Stimulated activated CD4-positive, alpha-beta T cell treated with anti-CD3 and anti-CD28 coated beads, TNF-alpha, amount 100 ng/mL, for 24 hours (primary cell): ENCODE measurements at regions not wholly inside any gene's neighbourhood (a gene's known extent, or its start where the extent isn't known, plus 50 kb on each side); places are given as distances from the start of the nearest gene placed in this dataset.
"Not testable (repeated sequence)": the region's sequence is repeated elsewhere in the genome, so short reads cannot be mapped to it uniquely, and the experiment has no call there.

Source experiments
- DNase-seq, 3 experiments: peaks; one replicate each; pipeline ENCODE4 v3.0.0-alpha.2; 2020; ENCODE audit warnings: low read depth in 3 of 3

DNA sequence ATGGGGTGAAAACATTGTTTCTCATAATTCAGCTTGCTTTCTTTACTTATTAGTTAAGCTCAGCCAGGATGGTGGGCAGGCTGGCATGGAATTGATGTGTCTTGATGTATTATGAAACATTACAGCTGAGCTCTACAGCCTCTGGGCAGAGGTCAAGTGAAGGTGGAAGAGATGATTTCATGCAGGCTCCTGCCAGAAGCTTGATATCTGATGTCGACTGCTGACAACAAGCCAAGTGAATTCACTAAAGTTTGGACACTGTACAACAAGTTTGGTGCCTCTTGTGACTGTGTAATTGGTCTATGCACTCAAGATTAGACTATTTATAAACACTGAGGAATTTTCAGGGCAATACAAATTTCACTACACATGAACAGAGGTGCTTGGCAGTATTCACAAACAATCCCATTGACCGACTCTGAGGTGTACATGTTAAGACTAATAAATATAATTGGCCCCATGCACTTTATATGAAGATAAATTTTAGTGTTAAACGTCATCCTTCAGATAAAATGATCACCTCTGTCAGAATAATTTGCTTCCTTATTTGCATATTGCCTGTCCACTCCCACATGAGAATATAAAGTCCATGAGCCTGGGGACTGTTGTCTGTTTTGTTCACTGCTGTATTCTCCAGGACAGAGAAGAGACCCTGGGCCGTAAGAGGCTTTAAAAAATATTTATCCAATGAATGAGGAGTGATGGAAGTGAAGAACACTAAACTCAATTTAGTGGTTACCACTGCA, 612.2 kb downstream of the IQCM start:
- no peak for DNase-seq

- DNase-seq = no peak
Measured at GRCh38 chr4:149202117-149202516, 613.5 kb downstream of the IQCM start.

- DNase-seq = no peak
Measured at GRCh38 chr4:149199594-149199993, 616.0 kb downstream of the IQCM start.

DNA sequence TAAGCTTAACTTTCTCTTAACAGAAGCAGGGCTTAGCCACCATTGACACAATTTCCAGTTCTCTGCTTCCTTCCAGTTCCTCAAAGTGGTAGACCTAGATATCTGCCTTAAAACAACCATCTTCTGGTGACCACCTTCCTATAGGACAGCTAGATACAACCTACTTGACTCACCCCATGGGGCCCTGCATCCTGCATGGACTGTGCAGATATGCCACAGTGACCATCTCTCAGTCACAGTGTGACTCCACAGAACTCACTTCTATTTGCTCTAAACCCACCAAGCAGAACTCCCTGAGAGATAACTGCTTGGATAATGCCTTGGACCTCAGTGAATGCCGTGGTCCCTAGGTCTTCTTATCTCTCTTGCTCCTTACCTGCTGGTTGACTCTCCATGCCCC, 621.6 kb downstream of the IQCM start:
- no peak for DNase-seq

DNA sequence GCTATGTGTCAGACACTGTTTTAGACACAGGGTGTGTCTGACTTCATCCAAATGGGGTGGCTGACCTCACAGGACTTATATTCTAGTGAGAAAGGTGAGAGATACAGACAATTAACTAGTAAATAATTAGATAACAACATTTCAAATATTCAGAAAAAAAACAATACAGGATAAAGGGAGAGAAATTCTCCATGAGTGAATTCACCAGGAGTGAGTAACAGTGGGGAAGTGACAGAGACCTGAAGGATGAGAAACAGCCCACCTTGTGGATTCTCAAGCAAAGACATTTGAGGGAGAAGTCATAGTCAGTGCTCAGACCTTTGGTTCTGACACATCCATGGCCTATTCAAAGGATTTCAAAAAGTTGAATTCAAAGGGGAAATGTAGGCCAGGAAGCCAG, 627.9 kb downstream of the IQCM start:
- no peak for DNase-seq

GRCh38 chr4:149183638-149184037, 632.0 kb downstream of the IQCM start:
- no peak for DNase-seq

GRCh38 chr4:149181459-149181858, 634.2 kb downstream of the IQCM start:
- DNase-seq = not testable (repeated sequence)

- no peak for DNase-seq
Measured at GRCh38 chr4:149176039-149176438, 639.6 kb downstream of the IQCM start.

GRCh38 chr4:149175549-149175948, 640.1 kb downstream of the IQCM start:
- no peak for DNase-seq

DNA sequence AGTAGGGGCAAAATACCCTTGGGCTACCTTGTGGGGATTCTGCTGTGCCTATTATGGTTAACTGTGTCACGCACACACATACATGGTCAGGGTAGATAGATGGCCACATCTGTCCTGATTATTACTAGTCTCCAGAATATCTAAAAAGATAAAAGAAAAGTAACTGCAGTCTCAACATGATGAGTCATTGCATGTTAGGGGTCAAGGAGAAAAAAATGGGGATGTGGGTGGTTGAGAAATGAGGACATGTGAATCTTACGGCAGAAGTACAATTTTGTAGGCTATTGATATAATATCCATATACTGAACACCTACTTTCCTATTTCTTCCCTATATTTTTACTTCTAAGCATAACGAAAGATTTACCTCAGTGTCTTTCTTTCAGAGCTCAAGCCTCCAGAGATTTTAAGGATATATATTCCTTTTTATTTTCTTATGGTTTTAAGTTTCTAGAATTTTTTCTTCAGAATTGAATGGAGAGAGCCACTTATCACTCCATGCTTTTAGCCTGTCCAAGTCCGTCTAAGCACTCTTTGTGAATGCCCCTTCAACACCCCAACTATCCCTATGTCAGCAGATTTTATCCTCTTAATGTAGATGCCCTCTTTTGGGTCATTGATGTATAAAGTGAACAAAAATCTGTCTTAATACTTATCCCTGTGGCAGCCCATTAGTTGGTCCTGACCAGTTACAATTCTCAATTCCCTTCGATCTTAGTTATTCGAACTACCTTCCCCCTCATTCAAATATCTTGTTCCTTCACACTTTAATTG, 642.2 kb downstream of the IQCM start:
- no peak for DNase-seq

GRCh38 chr4:149168645-149169044, 647.0 kb downstream of the IQCM start:
- DNase-seq = no peak

- no peak for DNase-seq
Measured at GRCh38 chr4:149166876-149167275, 648.8 kb downstream of the IQCM start.

GRCh38 chr4:149166365-149166764, 649.3 kb downstream of the IQCM start:
- DNase-seq = no peak

DNA sequence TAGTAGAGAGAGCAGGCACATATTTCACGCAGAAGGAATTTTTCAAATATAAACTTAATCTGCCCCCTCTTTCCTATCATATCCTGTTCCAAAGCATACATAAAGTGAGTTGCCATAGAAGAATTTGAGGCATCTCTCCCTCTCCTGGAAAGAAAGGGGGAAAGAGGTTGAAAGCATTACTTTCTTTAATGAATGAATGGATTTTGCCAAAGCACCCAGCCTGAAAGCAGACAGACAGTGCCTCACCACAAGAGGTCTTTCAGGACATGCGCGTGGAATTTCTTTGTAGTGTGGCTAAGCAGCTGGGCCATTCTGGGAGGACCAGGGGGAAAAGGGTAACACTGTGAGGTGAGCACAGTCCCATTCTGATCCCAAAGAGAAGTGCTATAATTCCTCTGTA, 651.4 kb downstream of the IQCM start:
- DNase-seq = no peak

- DNase-seq = no peak
Measured at GRCh38 chr4:149161247-149161646, 654.4 kb downstream of the IQCM start.

DNA sequence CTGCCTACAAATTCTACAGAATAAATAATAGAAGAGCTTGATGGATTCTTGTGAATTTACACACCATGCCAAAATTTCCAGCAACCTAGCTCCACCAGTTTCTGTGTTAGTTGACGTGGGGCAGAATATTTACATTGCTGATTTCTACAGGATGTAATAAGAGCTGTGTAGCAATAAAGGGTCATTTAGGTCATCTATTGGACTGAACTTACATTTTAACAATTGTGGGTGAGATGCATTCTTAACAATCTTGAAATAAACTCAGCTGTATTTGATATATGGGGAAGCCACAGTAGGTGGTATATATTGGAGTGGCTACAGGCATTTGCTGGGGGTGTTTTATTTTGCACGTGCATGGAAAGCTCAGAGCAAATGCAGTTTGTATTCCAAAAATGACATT, 655.3 kb downstream of the IQCM start:
- DNase-seq = no peak

DNA sequence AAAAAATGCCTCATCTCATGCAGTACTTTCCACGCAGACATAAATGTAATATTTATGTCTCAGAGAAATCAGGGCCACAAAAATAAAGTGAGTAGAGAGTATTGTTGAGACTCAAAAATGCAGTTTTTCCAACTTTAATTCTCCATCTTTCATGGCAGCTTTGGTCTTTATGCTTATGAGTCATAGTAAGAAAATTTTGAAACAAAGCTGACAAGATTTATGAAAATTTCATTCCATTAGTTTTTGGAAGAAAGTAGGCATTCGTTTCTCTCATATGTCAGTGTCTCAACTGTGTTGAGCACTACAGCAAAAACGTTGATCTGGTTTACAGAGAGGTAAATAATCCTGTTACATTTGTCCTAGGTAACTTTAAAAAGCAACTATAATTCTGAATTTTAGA, 656.8 kb downstream of the IQCM start:
- DNase-seq = no peak

DNA sequence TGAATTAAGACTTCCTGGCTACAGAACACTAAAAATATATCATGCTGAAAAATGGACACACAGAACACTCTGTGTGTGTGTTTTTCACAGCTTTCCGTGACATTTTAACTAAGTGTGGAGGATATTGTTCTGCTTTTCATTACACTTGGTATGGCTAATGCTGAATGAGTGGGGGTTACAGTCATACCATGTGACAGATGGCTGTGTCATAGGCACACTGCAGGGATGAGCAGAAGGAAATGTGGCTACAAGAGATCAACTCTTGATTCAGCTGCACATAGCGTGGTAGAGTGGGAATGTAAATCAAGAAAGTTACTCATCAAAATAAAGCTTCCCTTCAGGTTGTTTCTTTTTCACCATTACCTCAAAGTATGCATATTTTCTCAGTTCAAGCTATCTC, 669.8 kb downstream of the IQCM start:
- no peak for DNase-seq

DNA sequence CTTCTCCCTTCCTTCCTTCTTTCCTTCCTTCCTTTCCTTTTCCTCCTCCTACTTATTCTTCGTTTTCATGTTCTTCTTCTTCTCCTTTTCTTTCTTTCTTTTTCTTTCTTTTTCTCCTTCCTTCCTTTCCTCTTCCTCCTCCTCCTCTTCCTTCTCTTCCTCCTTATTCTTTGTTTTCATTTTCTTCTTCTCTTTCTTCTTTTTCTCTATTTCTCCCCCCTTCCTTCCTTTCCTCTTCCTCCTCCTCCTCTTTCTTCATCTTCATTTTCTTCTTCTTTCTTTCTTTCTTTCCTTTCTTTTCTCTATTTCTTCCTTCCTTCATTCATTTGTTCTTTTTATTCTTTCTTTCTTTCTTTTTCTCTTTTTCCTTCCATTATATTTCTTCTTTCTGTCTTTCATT, 671.6 kb downstream of the IQCM start:
- DNase-seq = no peak

DNA sequence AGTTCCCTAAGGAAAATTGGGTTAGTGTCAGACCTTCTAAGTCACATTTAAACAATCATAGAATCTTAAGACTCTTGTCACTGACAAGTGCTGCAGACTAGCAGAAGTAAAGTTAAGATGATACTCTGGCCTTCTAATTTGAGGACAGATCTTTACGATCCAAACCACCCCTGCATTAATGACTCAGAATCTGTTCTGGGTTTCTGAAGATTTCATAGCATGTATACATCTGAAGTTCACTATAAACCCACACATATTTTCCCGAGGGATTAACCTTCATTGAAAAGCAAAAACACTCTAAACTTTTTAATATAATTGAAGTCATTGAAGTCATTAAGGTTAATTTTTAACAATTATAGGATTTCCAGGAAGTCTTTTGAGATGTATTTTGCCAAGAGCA, 674.3 kb downstream of the IQCM start:
- no peak for DNase-seq

DNA sequence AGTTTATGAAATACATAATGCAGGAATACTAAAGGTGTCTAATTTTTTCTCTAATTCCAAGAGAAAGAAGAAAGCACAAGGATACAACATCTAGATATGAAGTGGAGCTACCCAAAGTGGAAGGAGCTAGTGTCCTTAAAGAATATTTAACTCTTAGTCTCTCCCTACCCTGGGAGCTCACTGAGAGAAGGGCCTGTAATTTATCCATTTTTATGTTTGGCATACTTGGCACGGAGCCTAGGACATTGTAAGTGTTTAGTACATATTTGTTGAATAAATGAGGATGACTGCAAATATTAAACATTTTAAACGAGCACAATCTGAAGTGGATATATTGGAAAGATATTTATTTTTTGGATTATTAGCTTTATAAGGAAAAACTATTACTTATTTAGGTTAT, 674.8 kb downstream of the IQCM start:
- no peak for DNase-seq

DNA sequence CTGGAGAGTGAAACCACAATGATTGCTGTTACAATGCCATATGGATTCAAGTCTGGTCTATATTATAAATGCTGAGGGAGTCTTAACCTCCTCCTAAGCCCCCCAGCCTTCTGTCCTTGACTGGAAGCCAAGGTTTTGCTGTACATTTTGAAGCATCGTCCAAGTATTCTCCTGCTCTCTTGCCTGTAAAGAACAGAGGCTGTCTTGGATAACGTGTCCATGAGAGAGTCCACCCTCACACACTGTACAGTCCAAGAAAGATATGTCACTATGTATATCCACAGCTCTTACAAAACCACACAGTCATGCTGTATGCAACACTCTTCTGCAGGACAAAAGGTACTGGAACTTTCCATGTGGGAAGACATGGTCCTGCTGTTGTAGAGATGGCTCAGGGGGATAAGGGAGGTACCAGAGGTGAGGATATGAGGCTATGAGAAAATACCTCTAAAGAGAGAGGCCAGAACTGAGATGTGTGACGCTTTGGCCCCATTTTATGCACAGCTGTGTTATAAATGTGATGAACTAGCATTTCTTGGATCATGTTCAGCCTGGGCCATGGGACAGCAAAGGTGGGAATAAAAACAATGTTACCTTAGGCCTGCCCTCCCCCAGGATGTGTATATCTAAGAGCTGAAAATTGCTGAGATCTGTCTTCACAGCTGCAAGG, 678.6 kb downstream of the IQCM start:
- no peak for DNase-seq

DNA sequence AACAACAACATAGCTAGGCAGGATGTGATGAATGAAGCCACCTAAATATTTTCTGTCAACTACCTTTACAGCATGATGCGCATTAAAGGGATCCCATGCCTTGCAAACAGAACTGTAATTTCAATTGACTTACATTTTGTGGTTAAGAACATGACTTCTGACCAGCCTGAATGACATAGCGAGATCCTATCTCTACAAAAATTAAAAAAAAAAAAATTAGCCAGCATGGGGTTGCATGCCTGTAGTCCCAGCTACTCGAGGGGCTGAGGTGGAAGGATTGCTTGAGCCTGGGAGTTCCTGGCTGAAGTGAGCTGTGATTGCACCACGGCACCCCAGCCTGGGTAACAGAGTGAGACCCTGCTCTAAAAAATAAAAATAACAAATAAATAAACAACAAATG, 680.6 kb downstream of the IQCM start:
- no peak for DNase-seq
